Tibial nerve (tissue), 4 donors: ENCODE measurements at regions not wholly inside any gene's neighbourhood (a gene's known extent, or its start where the extent isn't known, plus 50 kb on each side); places are given as distances from the start of the nearest gene placed in this dataset.

Experiments
- DNase-seq, 2 donors: peaks; one replicate each; pipeline ENCODE4 v3.0.0-alpha.2; 2019; ENCODE audit warnings: low spot score in 2 of 2
- H3K27ac ChIP-seq, 4 donors: fragments of 200-600 bp; sonication (generic) in 3 of 4; one replicate each; pipeline ENCODE4 v1.5.1; 2017 to 2019; ENCODE audit warnings: mild to moderate bottlenecking in 1 of 4
- H3K27me3 ChIP-seq, 2 donors: fragments of 200-600 bp; sonication (generic) in 1 of 2; one replicate each; pipeline versions ENCODE4 v1.5.1 to v1.6.0; 2017 to 2019
- H3K36me3 ChIP-seq, 3 donors: fragments of 200-600 bp; sonication (generic); one replicate each; pipeline ENCODE4 v1.5.1; 2018 to 2019
- H3K4me1 ChIP-seq, 4 donors: fragments of 200-600 bp; sonication (generic) in 3 of 4; one replicate each; pipeline ENCODE4 v1.5.1; 2017 to 2019
- H3K4me3 ChIP-seq, 4 donors: fragments of 200-600 bp; sonication (generic) in 3 of 4; one replicate each; pipeline ENCODE4 v1.5.1; 2017 to 2019; ENCODE audit warnings: mild to moderate bottlenecking in 1 of 4, moderate library complexity in 1 of 4
- H3K9me3 ChIP-seq, 4 donors: fragments of 200-600 bp; sonication (generic) in 3 of 4; one replicate each; pipeline ENCODE4 v1.5.1; 2017 to 2019
- EP300 ChIP-seq, 2 donors: sonication (generic); formaldehyde crosslinking; IDR thresholded peaks; one replicate each; pipeline ENCODE4 v1.6.1; 2017; ENCODE audit warnings: antibody characterized with exemption in 2 of 2, mild to moderate bottlenecking in 1 of 2
- POLR2A ChIP-seq, 2 donors: fragments of 450-650 bp; IDR thresholded peaks; one replicate each; pipeline ENCODE4 v1.6.1; 2017; ENCODE audit warnings: antibody characterized with exemption in 2 of 2, mild to moderate bottlenecking in 2 of 2, moderate library complexity in 2 of 2
- WGBS, 2 donors: methylation state at CpG; one replicate each; pipeline ENCODE4 v1.1.5; 2018; 5-methylcytosine and 5-hydroxymethylcytosine counted together
- TF ChIP-seq, protein P1 (sequence below), 5 experiments: fragments of 200-600 bp in 3 of 5; fragments of 450-650 bp in 2 of 5; sonication (generic) in 3 of 5; IDR thresholded peaks; one replicate each; pipeline ENCODE4 v1.5.1; 2016 to 2019; ENCODE audit warnings: antibody characterized with exemption in 5 of 5, mild to moderate bottlenecking in 3 of 5, moderate library complexity in 2 of 5

DNA sequence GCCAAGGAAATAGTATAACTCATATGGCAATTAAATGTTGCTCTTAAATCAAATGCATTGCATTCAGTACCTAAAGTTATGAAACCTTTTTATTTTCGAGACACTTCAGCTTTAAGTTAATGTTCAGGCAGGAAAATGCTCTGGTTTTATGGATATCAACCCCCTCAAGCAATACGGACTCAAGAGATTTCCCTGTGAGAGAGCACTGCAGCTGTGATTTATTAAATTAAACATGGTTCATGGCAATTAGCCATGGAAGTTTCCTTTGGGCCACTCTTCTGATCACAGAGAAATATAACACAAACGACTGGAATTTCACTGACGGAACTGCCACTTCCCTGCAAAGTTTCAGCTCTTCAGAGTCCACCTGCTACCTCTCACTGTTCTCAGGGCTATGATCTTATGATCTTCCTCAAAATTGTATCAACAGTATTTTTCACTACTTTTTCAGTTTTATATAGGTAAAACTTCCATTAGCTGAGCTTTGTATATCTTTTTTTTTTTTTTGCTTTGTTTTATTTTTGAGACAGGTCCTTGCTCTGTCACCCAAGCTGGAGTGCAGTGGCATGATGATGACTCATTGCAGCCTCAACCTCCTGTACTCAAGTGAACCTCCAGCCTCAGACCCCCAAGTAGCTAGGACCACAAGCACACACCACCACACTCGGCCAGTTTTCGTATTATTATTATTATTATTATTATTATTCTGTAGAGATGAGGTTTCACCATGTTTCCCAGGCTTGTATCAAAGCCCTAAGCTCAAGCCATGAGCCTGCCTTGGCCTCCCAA is 923.1 kb upstream of the TMPRSS15 start:
- no peaks in the 10 kb centered on the region for H3K36me3 ChIP-seq
- no peak for DNase-seq
- peaks cover 0 to 2% (median 0%) of the 10 kb centered on the region in 4 donors for H3K9me3 ChIP-seq
- TF ChIP-seq EP300 (IDR thresholded peaks at IDR 0.05) (no peak), POLR2A (IDR thresholded peaks at IDR 0.05) (no peak)
- TF ChIP-seq, protein P1, sequence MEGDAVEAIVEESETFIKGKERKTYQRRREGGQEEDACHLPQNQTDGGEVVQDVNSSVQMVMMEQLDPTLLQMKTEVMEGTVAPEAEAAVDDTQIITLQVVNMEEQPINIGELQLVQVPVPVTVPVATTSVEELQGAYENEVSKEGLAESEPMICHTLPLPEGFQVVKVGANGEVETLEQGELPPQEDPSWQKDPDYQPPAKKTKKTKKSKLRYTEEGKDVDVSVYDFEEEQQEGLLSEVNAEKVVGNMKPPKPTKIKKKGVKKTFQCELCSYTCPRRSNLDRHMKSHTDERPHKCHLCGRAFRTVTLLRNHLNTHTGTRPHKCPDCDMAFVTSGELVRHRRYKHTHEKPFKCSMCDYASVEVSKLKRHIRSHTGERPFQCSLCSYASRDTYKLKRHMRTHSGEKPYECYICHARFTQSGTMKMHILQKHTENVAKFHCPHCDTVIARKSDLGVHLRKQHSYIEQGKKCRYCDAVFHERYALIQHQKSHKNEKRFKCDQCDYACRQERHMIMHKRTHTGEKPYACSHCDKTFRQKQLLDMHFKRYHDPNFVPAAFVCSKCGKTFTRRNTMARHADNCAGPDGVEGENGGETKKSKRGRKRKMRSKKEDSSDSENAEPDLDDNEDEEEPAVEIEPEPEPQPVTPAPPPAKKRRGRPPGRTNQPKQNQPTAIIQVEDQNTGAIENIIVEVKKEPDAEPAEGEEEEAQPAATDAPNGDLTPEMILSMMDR (IDR thresholded peaks at IDR 0.05), result no peak
- no peak overlapping the region for H3K27ac ChIP-seq
- no peaks in the 10 kb centered on the region for H3K4me1 ChIP-seq
- no peak overlapping the region for H3K4me3 ChIP-seq
- WGBS, 2 donors, result 61 to 67% methylated on average over 6 of the region's 6 CpGs
- H3K27me3 ChIP-seq, result no peaks in the 10 kb centered on the region

DNA sequence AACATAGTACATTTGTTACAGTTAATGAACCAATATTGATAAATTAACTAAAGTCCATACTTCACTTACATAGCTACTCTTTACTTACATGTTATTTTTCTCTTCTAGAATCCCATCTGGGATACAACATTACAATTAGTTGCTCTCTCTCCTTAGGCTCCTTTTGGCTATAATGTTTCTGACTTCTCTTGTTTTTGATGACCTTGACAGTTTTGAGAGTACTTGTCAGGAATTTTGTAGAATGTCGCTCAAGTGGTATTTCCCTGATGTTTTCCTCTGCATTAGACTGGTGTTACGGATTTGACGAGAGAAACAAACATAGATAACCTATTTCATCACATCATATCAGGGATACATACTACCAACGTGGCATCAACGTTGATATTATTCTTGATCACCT is 925.4 kb upstream of the TMPRSS15 start:
- 83 to 85% methylated on average over 5 of the region's 5 CpGs for WGBS, 2 donors
- Histone ChIP-seq H3K4me1 (no peaks in the 10 kb centered on the region), H3K4me3 (no peak overlapping the region), H3K36me3 (no peaks in the 10 kb centered on the region), H3K27me3 (no peaks in the 10 kb centered on the region), H3K9me3 (peaks cover 0 to 13% (median 0%) of the 10 kb centered on the region in 4 donors), H3K27ac (no peak overlapping the region)
- DNase-seq, result no peak
- TF ChIP-seq EP300 (IDR thresholded peaks at IDR 0.05) (no peak), POLR2A (IDR thresholded peaks at IDR 0.05) (no peak)
- TF ChIP-seq, protein P1 (IDR thresholded peaks at IDR 0.05), result no peak

DNA sequence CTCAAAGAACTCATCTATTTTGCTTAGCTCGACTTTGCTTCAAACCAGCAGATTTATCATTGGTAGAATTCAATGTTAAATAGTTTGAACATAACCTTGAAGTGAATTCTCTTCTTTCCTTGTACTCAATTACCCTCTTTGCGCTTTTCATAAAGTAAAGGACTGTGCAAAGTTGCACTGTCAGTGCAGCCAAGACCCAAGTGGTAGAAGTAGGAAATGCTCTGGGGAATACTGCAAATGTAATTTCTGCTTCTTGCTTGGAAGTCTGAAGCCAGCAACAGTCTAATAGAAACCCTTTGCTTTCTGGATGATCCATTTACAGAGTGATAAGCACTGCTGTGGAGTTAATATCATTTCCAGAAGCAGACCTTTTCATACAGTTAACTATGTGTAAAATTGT is 936.7 kb upstream of the TMPRSS15 start:
- no peak for DNase-seq
- no peaks in the 10 kb centered on the region for H3K27me3 ChIP-seq
- H3K9me3 ChIP-seq, result no peaks in the 10 kb centered on the region
- no peaks in the 10 kb centered on the region for H3K4me1 ChIP-seq
- 57 to 68% methylated on average over 2 of the region's 2 CpGs for WGBS, 2 donors
- no peaks in the 10 kb centered on the region for H3K36me3 ChIP-seq
- no peak overlapping the region for H3K27ac ChIP-seq
- no peak overlapping the region for H3K4me3 ChIP-seq
- TF ChIP-seq, protein P1 (IDR thresholded peaks at IDR 0.05), result no peak
- TF ChIP-seq POLR2A (IDR thresholded peaks at IDR 0.05), result no peak
- no peak for TF ChIP-seq EP300 (IDR thresholded peaks at IDR 0.05)

DNA sequence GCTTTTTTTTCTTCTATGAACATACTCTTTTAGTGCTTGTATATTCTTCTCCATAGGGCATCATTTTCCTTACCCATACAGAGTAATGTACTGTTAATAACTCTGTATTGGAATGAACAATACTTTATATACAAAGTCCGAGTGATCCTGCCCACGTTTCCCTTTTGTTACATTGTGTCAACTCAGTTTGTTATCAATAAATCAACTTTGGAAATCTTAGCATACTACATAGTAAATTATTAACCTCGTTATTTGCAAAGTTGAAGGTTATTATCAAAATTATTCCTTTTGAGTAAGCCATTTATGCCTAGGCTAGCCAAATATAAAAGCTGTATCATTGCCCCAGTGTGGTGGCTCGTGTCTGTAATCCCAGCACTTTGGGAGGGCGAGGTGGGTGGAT is 937.4 kb upstream of the TMPRSS15 start:
- H3K4me3 ChIP-seq, result no peak overlapping the region
- no peak for DNase-seq
- no peaks in the 10 kb centered on the region for H3K27me3 ChIP-seq
- H3K4me1 ChIP-seq, result no peaks in the 10 kb centered on the region
- WGBS, 2 donors, result 81 to 83% methylated on average over 5 of the region's 5 CpGs
- no peaks in the 10 kb centered on the region for H3K36me3 ChIP-seq
- no peak overlapping the region for H3K27ac ChIP-seq
- TF ChIP-seq POLR2A (IDR thresholded peaks at IDR 0.05) (no peak), EP300 (IDR thresholded peaks at IDR 0.05) (no peak)
- TF ChIP-seq, protein P1 (IDR thresholded peaks at IDR 0.05), result no peak
- no peaks in the 10 kb centered on the region for H3K9me3 ChIP-seq

DNA sequence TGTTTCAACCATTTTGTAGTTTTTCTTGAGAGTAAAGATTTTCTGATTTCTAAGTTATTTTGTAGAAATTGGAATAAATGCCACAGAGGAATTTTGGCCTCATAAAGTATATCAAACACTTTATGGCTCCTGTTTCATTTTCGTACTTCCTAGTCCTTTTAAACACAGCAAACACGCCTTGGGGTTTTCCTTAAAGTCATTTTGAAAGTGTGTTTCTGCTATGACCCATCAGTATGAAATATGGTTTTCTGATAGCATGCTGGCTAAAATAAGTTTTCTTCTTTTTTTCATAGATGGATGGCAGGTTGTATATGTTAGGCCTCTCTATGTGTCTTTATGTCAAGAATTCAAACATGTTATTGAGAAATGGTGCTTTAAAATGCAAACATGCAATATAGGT is 940.1 kb upstream of the TMPRSS15 start:
- no peak for TF ChIP-seq EP300 (IDR thresholded peaks at IDR 0.05)
- H3K27ac ChIP-seq, result no peak overlapping the region
- 79 to 82% methylated on average over 2 of the region's 2 CpGs for WGBS, 2 donors

More for the DNA sequence above, 940.1 kb upstream of the TMPRSS15 start:
- Histone ChIP-seq H3K36me3 (no peaks in the 10 kb centered on the region), H3K4me3 (no peak overlapping the region), H3K27me3 (no peaks in the 10 kb centered on the region), H3K4me1 (no peaks in the 10 kb centered on the region), H3K9me3 (no peaks in the 10 kb centered on the region)
- no peak for DNase-seq
